ENCODE measurements at regions not wholly inside any gene's neighbourhood (a gene's known extent, or its start where the extent isn't known, plus 50 kb on each side); places are given as distances from the start of the nearest gene placed in this dataset.
"Not testable (repeated sequence)": the region's sequence is repeated elsewhere in the genome, so short reads cannot be mapped to it uniquely, and the experiment has no call there.

GRCh38 chr12:124070394-124071074, 97.5 kb downstream of the ZNF664 start:
- H3K4me1 ChIP-seq (ENCODE audit: control insufficient read depth, insufficient read depth, low read length); H3K27ac ChIP-seq (ENCODE audit: low read length); H3K27me3 ChIP-seq (ENCODE audit: control insufficient read depth, insufficient read depth, low read length); H3K36me3 ChIP-seq (ENCODE audit: control insufficient read depth, insufficient read depth, low read length); DNase-seq (ENCODE audit: low read depth, low spot score); H3K4me3 ChIP-seq (ENCODE audit: low read length); H3K9me3 ChIP-seq (ENCODE audit: control insufficient read depth, insufficient read depth, low read length): not testable (repeated sequence)
- 100% methylated on average over 1 of the region's 7 CpGs for WGBS (ENCODE audit: insufficient coverage, insufficient read length)

GRCh38 chr12:124071075-124071443, 98.0 kb downstream of the ZNF664 start:
- WGBS (ENCODE audit: insufficient coverage, insufficient read length), result no CpG with 5 or more reads among the region's 3 CpGs
- no peak overlapping the region for H3K27ac ChIP-seq (ENCODE audit: low read length)
- no peaks in the 10 kb centered on the region for H3K36me3 ChIP-seq (ENCODE audit: control insufficient read depth, insufficient read depth, low read length)

GRCh38 chr12:124073356-124074035, 100.5 kb downstream of the ZNF664 start:
- H3K27ac ChIP-seq (ENCODE audit: low read length), result no peak overlapping the region
- no peaks in the 10 kb centered on the region for H3K36me3 ChIP-seq (ENCODE audit: control insufficient read depth, insufficient read depth, low read length)
- H3K4me1 ChIP-seq (ENCODE audit: control insufficient read depth, insufficient read depth, low read length), result peaks cover 8% of the 10 kb centered on the region; the same call in 1 of the 2 replicates
- 100% methylated on average over 1 of the region's 8 CpGs for WGBS (ENCODE audit: insufficient coverage, insufficient read length)
- DNase-seq (ENCODE audit: low read depth, low spot score), result no peak
- H3K9me3 ChIP-seq (ENCODE audit: control insufficient read depth, insufficient read depth, low read length), result no peaks in the 10 kb centered on the region
- H3K4me3 ChIP-seq (ENCODE audit: low read length), result no peak overlapping the region
- no peaks in the 10 kb centered on the region for H3K27me3 ChIP-seq (ENCODE audit: control insufficient read depth, insufficient read depth, low read length)

More at GRCh38 chr12:124071075-124071443, 98.0 kb downstream of the ZNF664 start:
- Histone ChIP-seq H3K9me3 (ENCODE audit: control insufficient read depth, insufficient read depth, low read length) (no peaks in the 10 kb centered on the region), H3K4me3 (ENCODE audit: low read length) (no peak overlapping the region), H3K4me1 (ENCODE audit: control insufficient read depth, insufficient read depth, low read length) (peaks cover 8% of the 10 kb centered on the region; the same call in 1 of the 2 replicates), H3K27me3 (ENCODE audit: control insufficient read depth, insufficient read depth, low read length) (no peaks in the 10 kb centered on the region)
- no peak for DNase-seq (ENCODE audit: low read depth, low spot score)

- Histone ChIP-seq H3K36me3 (ENCODE audit: control insufficient read depth, insufficient read depth, low read length) (no peaks in the 10 kb centered on the region), H3K4me3 (ENCODE audit: low read length) (no peak overlapping the region), H3K9me3 (ENCODE audit: control insufficient read depth, insufficient read depth, low read length) (no peaks in the 10 kb centered on the region), H3K4me1 (ENCODE audit: control insufficient read depth, insufficient read depth, low read length) (peaks cover 8% of the 10 kb centered on the region; the same call in 1 of the 2 replicates), H3K27me3 (ENCODE audit: control insufficient read depth, insufficient read depth, low read length) (no peaks in the 10 kb centered on the region), H3K27ac (ENCODE audit: low read length) (no peak overlapping the region)
- WGBS (ENCODE audit: insufficient coverage, insufficient read length), result no CpG with 5 or more reads among the region's 4 CpGs
- DNase-seq (ENCODE audit: low read depth, low spot score), result no peak
Measured at GRCh38 chr12:124075841-124076240, 102.8 kb downstream of the ZNF664 start.

- Histone ChIP-seq H3K4me3 (ENCODE audit: low read length) (peak overlapping the region; percentile 8; the same call in 1 of the 2 replicates), H3K36me3 (ENCODE audit: control insufficient read depth, insufficient read depth, low read length) (no peaks in the 10 kb centered on the region), H3K27ac (ENCODE audit: low read length) (no peak overlapping the region), H3K9me3 (ENCODE audit: control insufficient read depth, insufficient read depth, low read length) (no peaks in the 10 kb centered on the region), H3K4me1 (ENCODE audit: control insufficient read depth, insufficient read depth, low read length) (peaks cover 5% of the 10 kb centered on the region; the same call in 1 of the 2 replicates), H3K27me3 (ENCODE audit: control insufficient read depth, insufficient read depth, low read length) (no peaks in the 10 kb centered on the region)
- no CpG with 5 or more reads among the region's 9 CpGs for WGBS (ENCODE audit: insufficient coverage, insufficient read length)
- DNase-seq (ENCODE audit: low read depth, low spot score), result no peak
Measured at GRCh38 chr12:124077701-124078100, 104.7 kb downstream of the ZNF664 start.

- no peaks in the 10 kb centered on the region for H3K36me3 ChIP-seq (ENCODE audit: control insufficient read depth, insufficient read depth, low read length)
- H3K9me3 ChIP-seq (ENCODE audit: control insufficient read depth, insufficient read depth, low read length), result no peaks in the 10 kb centered on the region
- DNase-seq (ENCODE audit: low read depth, low spot score), result no peak
- no peaks in the 10 kb centered on the region for H3K27me3 ChIP-seq (ENCODE audit: control insufficient read depth, insufficient read depth, low read length)
- no CpG with 5 or more reads among the region's 4 CpGs for WGBS (ENCODE audit: insufficient coverage, insufficient read length)
- peaks cover 1% of the 10 kb centered on the region; the same call in 1 of the 2 replicates for H3K4me1 ChIP-seq (ENCODE audit: control insufficient read depth, insufficient read depth, low read length)
- no peak overlapping the region for H3K4me3 ChIP-seq (ENCODE audit: low read length)
- no peak overlapping the region for H3K27ac ChIP-seq (ENCODE audit: low read length)
Measured at GRCh38 chr12:124078800-124079199, 105.8 kb downstream of the ZNF664 start.

GRCh38 chr12:124080649-124081048, 107.6 kb downstream of the ZNF664 start:
- Histone ChIP-seq H3K27ac (ENCODE audit: low read length) (no peak overlapping the region), H3K36me3 (ENCODE audit: control insufficient read depth, insufficient read depth, low read length) (no peaks in the 10 kb centered on the region), H3K4me3 (ENCODE audit: low read length) (no peak overlapping the region), H3K9me3 (ENCODE audit: control insufficient read depth, insufficient read depth, low read length) (no peaks in the 10 kb centered on the region), H3K4me1 (ENCODE audit: control insufficient read depth, insufficient read depth, low read length) (0 out of 2 replicates have a peak, but pooled peaks cover 2% of the 10 kb centered on the region), H3K27me3 (ENCODE audit: control insufficient read depth, insufficient read depth, low read length) (no peaks in the 10 kb centered on the region)
- DNase-seq (ENCODE audit: low read depth, low spot score), result no peak
- WGBS (ENCODE audit: insufficient coverage, insufficient read length), result no CpG with 5 or more reads among the region's 5 CpGs

GRCh38 chr12:124082012-124082411, 109.0 kb downstream of the ZNF664 start:
- H3K9me3 ChIP-seq (ENCODE audit: control insufficient read depth, insufficient read depth, low read length), result no peaks in the 10 kb centered on the region
- no peak overlapping the region for H3K4me3 ChIP-seq (ENCODE audit: low read length)
- DNase-seq (ENCODE audit: low read depth, low spot score), result no peak
- no peaks in the 10 kb centered on the region for H3K36me3 ChIP-seq (ENCODE audit: control insufficient read depth, insufficient read depth, low read length)
- H3K27me3 ChIP-seq (ENCODE audit: control insufficient read depth, insufficient read depth, low read length), result no peaks in the 10 kb centered on the region
- no peak overlapping the region for H3K27ac ChIP-seq (ENCODE audit: low read length)
- H3K4me1 ChIP-seq (ENCODE audit: control insufficient read depth, insufficient read depth, low read length), result peaks cover 2% of the 10 kb centered on the region; the same call in 1 of the 2 replicates
- WGBS (ENCODE audit: insufficient coverage, insufficient read length), result no CpG with 5 or more reads among the region's 10 CpGs

- Histone ChIP-seq H3K27me3 (ENCODE audit: control insufficient read depth, insufficient read depth, low read length) (no peaks in the 10 kb centered on the region), H3K36me3 (ENCODE audit: control insufficient read depth, insufficient read depth, low read length) (no peaks in the 10 kb centered on the region), H3K27ac (ENCODE audit: low read length) (no peak overlapping the region), H3K9me3 (ENCODE audit: control insufficient read depth, insufficient read depth, low read length) (no peaks in the 10 kb centered on the region), H3K4me1 (ENCODE audit: control insufficient read depth, insufficient read depth, low read length) (peaks cover 2% of the 10 kb centered on the region; the same call in 1 of the 2 replicates), H3K4me3 (ENCODE audit: low read length) (no peak overlapping the region)
- no CpG with 5 or more reads among the region's 4 CpGs for WGBS (ENCODE audit: insufficient coverage, insufficient read length)
- DNase-seq (ENCODE audit: low read depth, low spot score), result no peak
Measured at GRCh38 chr12:124082687-124083086, 109.7 kb downstream of the ZNF664 start.

GRCh38 chr12:124083708-124084107, 110.7 kb downstream of the ZNF664 start:
- H3K4me3 ChIP-seq (ENCODE audit: low read length), result no peak overlapping the region
- H3K36me3 ChIP-seq (ENCODE audit: control insufficient read depth, insufficient read depth, low read length), result no peaks in the 10 kb centered on the region
- WGBS (ENCODE audit: insufficient coverage, insufficient read length), result no CpG with 5 or more reads among the region's 11 CpGs
- no peak for DNase-seq (ENCODE audit: low read depth, low spot score)
- H3K27me3 ChIP-seq (ENCODE audit: control insufficient read depth, insufficient read depth, low read length), result no peaks in the 10 kb centered on the region
- H3K4me1 ChIP-seq (ENCODE audit: control insufficient read depth, insufficient read depth, low read length), result peaks cover 2% of the 10 kb centered on the region; the same call in 1 of the 2 replicates
- H3K9me3 ChIP-seq (ENCODE audit: control insufficient read depth, insufficient read depth, low read length), result no peaks in the 10 kb centered on the region
- H3K27ac ChIP-seq (ENCODE audit: low read length), result no peak overlapping the region
